ENCODE measurements at regions not wholly inside any gene's neighbourhood (a gene's known extent, or its start where the extent isn't known, plus 50 kb on each side); places are given as distances from the start of the nearest gene placed in this dataset.
"Not testable (repeated sequence)": the region's sequence is repeated elsewhere in the genome, so short reads cannot be mapped to it uniquely, and the experiment has no call there.

- H3K9ac ChIP-seq (ENCODE audit: low read depth, low read length, poor library complexity, severe bottlenecking); H2AFZ ChIP-seq (ENCODE audit: low read length); H3K9me2 ChIP-seq (replicated peaks; ENCODE audit: low read depth, low read length); H3K4me3 ChIP-seq (ENCODE audit: low read length, poor library complexity, severe bottlenecking); H3K79me2 ChIP-seq (ENCODE audit: insufficient read depth, low read length); H4K20me1 ChIP-seq (ENCODE audit: insufficient read depth, low read length, poor library complexity, severe bottlenecking); H3K4me2 ChIP-seq (ENCODE audit: low read depth, low read length, poor library complexity, severe bottlenecking); H3K36me3 ChIP-seq (ENCODE audit: insufficient read depth, low read length); H3K27me3 ChIP-seq (ENCODE audit: insufficient read depth, low read length, poor library complexity, severe bottlenecking); H3K9me3 ChIP-seq (ENCODE audit: insufficient read depth, low read depth, low read length); H3F3A ChIP-seq (ENCODE audit: low read depth): not testable (repeated sequence)
- peak; percentile 62 for TF ChIP-seq CTCF (conservative IDR thresholded peaks at IDR 0.05; ENCODE audit: low read length)
- peaks cover 30% of the 10 kb centered on the region for H3K4me1 ChIP-seq (ENCODE audit: insufficient read depth, low read length, poor library complexity, severe bottlenecking)
Observed at GRCh38 chr1:121447280-121447923, 262.6 kb downstream of the SRGAP2C start.

GRCh38 chr1:121448064-121448463 lies 263.3 kb downstream of the SRGAP2C start:
- not testable (repeated sequence) for H4K20me1 ChIP-seq (ENCODE audit: insufficient read depth, low read length, poor library complexity, severe bottlenecking); H3K79me2 ChIP-seq (ENCODE audit: insufficient read depth, low read length); H3K4me3 ChIP-seq (ENCODE audit: low read length, poor library complexity, severe bottlenecking); H3K4me2 ChIP-seq (ENCODE audit: low read depth, low read length, poor library complexity, severe bottlenecking); H3K27me3 ChIP-seq (ENCODE audit: insufficient read depth, low read length, poor library complexity, severe bottlenecking); H3K9ac ChIP-seq (ENCODE audit: low read depth, low read length, poor library complexity, severe bottlenecking); H3K9me3 ChIP-seq (ENCODE audit: insufficient read depth, low read depth, low read length); H3F3A ChIP-seq (ENCODE audit: low read depth); H3K9me2 ChIP-seq (replicated peaks; ENCODE audit: low read depth, low read length); H3K36me3 ChIP-seq (ENCODE audit: insufficient read depth, low read length); H2AFZ ChIP-seq (ENCODE audit: low read length)
- H3K4me1 ChIP-seq (ENCODE audit: insufficient read depth, low read length, poor library complexity, severe bottlenecking), result peaks cover 27% of the 10 kb centered on the region

- peaks cover 23% of the 10 kb centered on the region for H3K4me1 ChIP-seq (ENCODE audit: insufficient read depth, low read length, poor library complexity, severe bottlenecking)
- TF ChIP-seq EZH2phosphoT487 (IDR thresholded peaks at IDR 0.05; ENCODE audit: borderline replicate concordance) (no peak), CTCF (conservative IDR thresholded peaks at IDR 0.05; ENCODE audit: low read length) (no peak)
- no peak overlapping the region for H3K4me3 ChIP-seq (ENCODE audit: low read length, poor library complexity, severe bottlenecking)
- no peaks in the 10 kb centered on the region for H3K27me3 ChIP-seq (ENCODE audit: insufficient read depth, low read length, poor library complexity, severe bottlenecking)
- no peaks in the 10 kb centered on the region for H3K9me3 ChIP-seq (ENCODE audit: insufficient read depth, low read depth, low read length)
- H3K9me2 ChIP-seq (replicated peaks; ENCODE audit: low read depth, low read length), result no peaks in the 10 kb centered on the region
- H4K20me1 ChIP-seq (ENCODE audit: insufficient read depth, low read length, poor library complexity, severe bottlenecking), result no peaks in the 10 kb centered on the region
- no peaks in the 10 kb centered on the region for H3K36me3 ChIP-seq (ENCODE audit: insufficient read depth, low read length)
- no peak overlapping the region for H2AFZ ChIP-seq (ENCODE audit: low read length)
- H3K9ac ChIP-seq (ENCODE audit: low read depth, low read length, poor library complexity, severe bottlenecking), result no peak overlapping the region
- H3K4me2 ChIP-seq (ENCODE audit: low read depth, low read length, poor library complexity, severe bottlenecking), result no peak overlapping the region
- no peaks in the 10 kb centered on the region for H3K79me2 ChIP-seq (ENCODE audit: insufficient read depth, low read length)
- peaks cover 7% of the 10 kb centered on the region; the same call in 1 of the 2 replicates for H3F3A ChIP-seq (ENCODE audit: low read depth)
Observed at GRCh38 chr1:121448851-121449250, 264.1 kb downstream of the SRGAP2C start.

- Histone ChIP-seq H3K79me2 (ENCODE audit: insufficient read depth, low read length) (no peaks in the 10 kb centered on the region), H3F3A (ENCODE audit: low read depth) (peaks cover 7% of the 10 kb centered on the region; the same call in 1 of the 2 replicates), H4K20me1 (ENCODE audit: insufficient read depth, low read length, poor library complexity, severe bottlenecking) (no peaks in the 10 kb centered on the region), H3K36me3 (ENCODE audit: insufficient read depth, low read length) (no peaks in the 10 kb centered on the region), H3K9me3 (ENCODE audit: insufficient read depth, low read depth, low read length) (no peaks in the 10 kb centered on the region), H3K4me1 (ENCODE audit: insufficient read depth, low read length, poor library complexity, severe bottlenecking) (peaks cover 35% of the 10 kb centered on the region), H3K27me3 (ENCODE audit: insufficient read depth, low read length, poor library complexity, severe bottlenecking) (no peaks in the 10 kb centered on the region), H3K9me2 (replicated peaks; ENCODE audit: low read depth, low read length) (no peaks in the 10 kb centered on the region), H3K4me3 (ENCODE audit: low read length, poor library complexity, severe bottlenecking) (no peak overlapping the region), H3K4me2 (ENCODE audit: low read depth, low read length, poor library complexity, severe bottlenecking) (no peak overlapping the region), H2AFZ (ENCODE audit: low read length) (no peak overlapping the region), H3K9ac (ENCODE audit: low read depth, low read length, poor library complexity, severe bottlenecking) (no peak overlapping the region)
- TF ChIP-seq CTCF (conservative IDR thresholded peaks at IDR 0.05; ENCODE audit: low read length) (no peak), EZH2phosphoT487 (IDR thresholded peaks at IDR 0.05; ENCODE audit: borderline replicate concordance) (no peak)
Observed at GRCh38 chr1:121452484-121452883, 267.7 kb downstream of the SRGAP2C start.

All from Loucy (cell line).